ENCODE measurements at regions not wholly inside any gene's neighbourhood (a gene's known extent, or its start where the extent isn't known, plus 50 kb on each side); places are given as distances from the start of the nearest gene placed in this dataset.
A peak's percentile ranks its signal among the peaks of the same experiment; 100 is the strongest.
"Not testable (repeated sequence)": the region's sequence is repeated elsewhere in the genome, so short reads cannot be mapped to it uniquely, and the experiment has no call there.

GRCh38 chr4:111267786-111268185, 644.9 kb upstream of the PITX2 start:
- DNase-seq (ENCODE audit: low spot score): no peak

GRCh38 chr4:111268769-111269414, 646.0 kb upstream of the PITX2 start:
- DNase-seq (ENCODE audit: low spot score): no peak

DNA sequence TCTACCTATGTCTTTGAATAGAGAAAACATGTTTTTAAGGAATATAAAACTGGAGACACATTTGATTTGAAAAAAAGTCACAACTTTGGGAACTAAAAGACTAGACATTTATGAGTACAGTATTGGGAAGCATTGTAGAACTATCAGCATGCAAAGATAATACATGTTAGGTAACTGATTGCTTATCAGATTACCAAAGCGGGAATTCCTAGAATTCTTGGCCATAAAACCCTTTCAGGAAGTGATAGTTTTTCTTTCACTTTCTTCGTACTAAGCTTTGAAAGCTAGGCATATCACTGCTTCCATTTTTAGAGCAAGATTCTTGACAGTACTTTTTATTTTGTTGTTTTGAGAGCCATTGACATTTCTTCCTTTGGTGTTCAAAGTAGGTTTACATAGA, 646.6 kb upstream of the PITX2 start:
- DNase-seq (ENCODE audit: low spot score): no peak

GRCh38 chr4:111274060-111274459, 651.2 kb upstream of the PITX2 start:
- DNase-seq (ENCODE audit: low spot score): no peak

- no peak for DNase-seq (ENCODE audit: low spot score)
These were observed 651.6 kb upstream of the PITX2 start for GRCh38 chr4:111274486-111274885.

GRCh38 chr4:111281219-111281618, 658.3 kb upstream of the PITX2 start:
- no peak for DNase-seq (ENCODE audit: low spot score)

DNA sequence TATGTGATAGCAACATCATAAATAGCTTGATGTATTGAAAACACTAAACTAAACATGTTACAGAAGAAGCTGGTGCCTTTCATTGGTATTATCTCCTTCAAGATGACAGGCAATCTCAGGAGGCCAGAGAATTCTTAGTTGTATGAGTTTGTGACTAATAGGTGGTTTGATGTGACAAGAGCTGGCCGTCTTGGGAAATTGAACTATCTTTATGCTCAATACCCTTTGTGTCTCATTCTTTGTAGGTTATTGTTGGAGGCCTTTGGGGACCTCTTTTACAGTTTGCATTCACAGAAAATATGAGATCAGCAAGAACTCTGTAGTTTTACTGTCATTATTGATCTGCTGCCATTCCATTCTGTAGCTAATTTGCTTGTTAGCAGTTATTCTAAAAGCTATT, 659.2 kb upstream of the PITX2 start:
- DNase-seq (ENCODE audit: low spot score): no peak

DNA sequence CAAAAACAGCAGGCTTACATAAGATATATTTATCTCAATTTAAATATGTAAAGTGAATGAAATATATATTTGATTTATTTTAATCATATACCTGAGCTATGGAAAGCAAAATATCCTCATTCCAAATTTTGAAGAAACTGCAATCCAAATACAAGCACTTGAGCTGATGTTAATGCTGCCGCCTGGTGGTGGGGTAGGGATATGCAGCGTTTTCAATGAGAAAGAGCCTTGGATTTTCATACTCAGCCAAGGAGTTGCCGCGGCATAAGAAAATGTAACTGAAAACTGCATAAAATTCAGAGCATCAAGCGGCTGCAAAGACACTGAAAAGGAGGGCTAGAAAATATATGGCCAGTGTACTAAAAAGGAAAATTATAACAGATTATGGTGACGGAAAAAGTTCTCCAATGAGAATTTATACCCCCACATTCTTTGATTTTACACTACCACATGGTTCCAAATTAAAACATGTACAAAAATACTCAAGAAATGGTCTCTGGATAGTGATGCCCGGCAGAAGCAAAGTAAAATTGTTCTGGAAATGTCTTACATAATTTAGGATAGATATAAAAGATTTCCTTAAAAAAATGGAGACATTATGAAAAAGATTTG, 660.3 kb upstream of the PITX2 start:
- peak; percentile 77 for DNase-seq (ENCODE audit: low spot score)

DNA sequence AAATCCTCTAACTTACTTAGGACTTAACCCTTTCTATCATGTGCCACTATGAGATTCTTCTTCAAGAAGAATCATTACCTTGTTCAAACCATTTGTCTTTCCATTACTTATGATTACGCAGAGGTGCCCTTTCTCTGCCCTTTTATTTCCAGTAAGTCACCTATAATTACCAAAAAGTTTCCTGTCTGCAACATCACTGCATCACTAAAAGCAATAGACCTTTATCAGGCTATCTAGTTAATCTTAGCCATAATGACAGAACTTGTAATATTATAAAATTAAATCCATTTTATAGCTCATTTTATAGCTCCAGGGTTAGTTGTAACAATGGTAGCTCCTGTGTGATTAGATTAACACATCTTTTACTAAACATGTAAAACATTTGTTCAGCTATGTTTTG, 673.6 kb upstream of the PITX2 start:
- no peak for DNase-seq (ENCODE audit: low spot score)

GRCh38 chr4:111303806-111304205, 680.9 kb upstream of the PITX2 start:
- DNase-seq (ENCODE audit: low spot score): no peak

- no peak for DNase-seq (ENCODE audit: low spot score)
These were observed 700.6 kb upstream of the PITX2 start for GRCh38 chr4:111323496-111323895.

DNA sequence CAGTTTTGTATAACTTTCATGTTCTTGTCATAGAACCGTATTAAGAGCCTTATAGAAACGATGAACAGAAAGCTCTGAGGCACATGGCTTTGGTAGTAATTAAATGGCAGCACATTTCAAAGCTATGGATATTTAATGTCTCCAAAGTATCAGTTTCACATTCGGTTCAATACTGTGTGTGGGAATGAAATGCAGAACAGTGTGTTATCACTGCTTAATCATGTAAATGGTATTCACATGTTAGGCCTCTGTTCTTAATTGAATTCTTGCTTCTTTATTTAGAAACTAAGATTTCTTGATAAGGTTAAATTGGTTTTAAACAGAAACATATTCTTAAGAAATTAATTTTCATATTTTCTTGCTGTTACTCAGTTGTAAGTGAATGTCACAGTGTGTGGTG, 701.0 kb upstream of the PITX2 start:
- DNase-seq (ENCODE audit: low spot score): no peak

- DNase-seq (ENCODE audit: low spot score): no peak
These were observed 703.6 kb upstream of the PITX2 start for GRCh38 chr4:111326450-111326849.

DNA sequence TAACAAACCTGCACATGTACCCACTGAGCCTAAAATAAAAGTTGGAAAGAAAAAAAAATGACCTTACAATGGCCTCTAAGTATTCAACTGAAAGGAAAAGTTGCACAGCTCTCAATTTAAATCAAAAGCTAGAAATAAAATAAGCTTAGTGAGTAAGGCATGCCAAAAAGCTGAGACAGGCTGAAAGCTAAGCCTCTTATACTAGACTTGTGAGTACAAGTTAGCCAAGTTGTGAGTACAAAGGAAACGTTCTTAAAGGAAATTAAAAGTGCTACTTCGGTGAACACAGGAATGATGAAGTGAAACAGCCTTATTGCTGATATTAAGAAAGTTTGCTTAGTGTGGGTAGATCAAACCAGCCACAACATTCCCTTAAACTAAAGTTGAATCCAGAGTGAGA, 707.9 kb upstream of the PITX2 start:
- DNase-seq (ENCODE audit: low spot score): no peak

GRCh38 chr4:111334361-111334760, 711.5 kb upstream of the PITX2 start:
- no peak for DNase-seq (ENCODE audit: low spot score)

DNA sequence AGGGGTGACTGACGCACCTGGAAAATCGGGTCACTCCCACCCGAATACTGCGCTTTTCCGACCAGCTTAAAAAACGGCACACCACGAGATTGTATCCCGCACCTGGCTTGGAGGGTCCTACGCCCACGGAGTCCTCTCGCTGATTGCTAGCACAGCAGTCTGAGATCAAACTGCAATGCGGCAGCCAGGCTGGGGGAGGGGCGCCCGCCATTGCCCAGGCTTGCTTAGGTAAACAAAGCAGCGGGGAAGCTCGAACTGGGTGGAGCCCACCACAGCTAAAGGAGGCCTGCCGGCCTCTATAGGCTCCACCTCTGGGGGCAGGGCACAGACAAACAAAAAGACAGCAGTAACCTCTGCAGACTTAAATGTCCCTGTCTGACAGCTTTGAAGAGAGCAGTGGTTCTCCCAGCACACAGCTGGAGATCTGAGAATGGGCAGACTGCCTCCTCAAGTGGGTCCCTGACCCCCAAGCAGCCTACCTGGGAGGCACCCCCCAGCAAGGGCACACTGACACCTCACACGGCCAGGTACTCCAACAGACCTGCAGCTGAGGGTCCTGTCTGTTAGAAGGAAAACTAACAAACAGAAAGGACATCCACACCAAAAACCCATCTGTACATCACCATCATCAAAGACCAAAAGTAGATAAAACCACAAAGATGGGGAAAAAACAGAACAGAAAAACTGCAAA, 714.5 kb upstream of the PITX2 start:
- peak; percentile 16 for DNase-seq (ENCODE audit: low spot score)

GRCh38 chr4:111359602-111360001, 736.7 kb upstream of the PITX2 start:
- no peak for DNase-seq (ENCODE audit: low spot score)

DNA sequence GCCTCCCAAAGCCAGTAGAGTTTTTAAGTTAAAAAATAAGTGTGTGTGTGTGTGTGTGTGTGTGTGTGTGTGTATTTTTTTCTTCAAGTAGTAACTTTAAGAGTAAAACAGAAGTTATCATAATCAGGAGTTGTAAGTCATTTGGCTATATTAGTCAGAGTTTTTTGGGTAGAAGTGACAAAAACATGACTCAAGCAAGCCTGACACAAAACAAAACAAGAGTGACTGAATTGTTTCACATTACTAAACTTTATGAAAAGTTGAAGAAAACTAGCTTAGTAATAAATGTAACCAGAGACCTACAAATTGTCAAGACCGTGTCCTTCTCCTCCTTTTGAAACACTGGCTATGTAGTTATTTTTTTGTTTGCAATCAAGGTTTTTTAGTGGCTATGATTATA, 738.0 kb upstream of the PITX2 start:
- DNase-seq (ENCODE audit: low spot score): no peak

DNA sequence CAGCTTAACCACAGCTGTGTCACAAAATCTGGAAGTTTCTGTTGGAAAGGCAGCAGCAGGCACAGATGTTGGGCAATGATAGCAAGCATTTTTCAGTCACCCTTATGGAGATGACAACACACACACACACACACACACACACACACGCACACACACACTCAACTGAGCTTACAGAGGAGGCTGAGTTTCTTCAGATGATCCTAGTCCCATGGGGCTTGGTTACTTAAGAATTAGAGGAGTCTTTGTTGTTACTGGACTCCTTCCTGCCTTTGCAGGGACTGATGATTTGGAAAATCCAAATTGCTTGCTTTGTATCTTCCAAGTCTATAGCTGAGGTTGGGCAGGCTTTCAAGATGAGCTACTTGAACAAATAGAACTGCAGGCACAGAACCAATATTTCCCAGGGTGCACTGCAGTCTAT, 740.1 kb upstream of the PITX2 start:
- no peak for DNase-seq (ENCODE audit: low spot score)

DNA sequence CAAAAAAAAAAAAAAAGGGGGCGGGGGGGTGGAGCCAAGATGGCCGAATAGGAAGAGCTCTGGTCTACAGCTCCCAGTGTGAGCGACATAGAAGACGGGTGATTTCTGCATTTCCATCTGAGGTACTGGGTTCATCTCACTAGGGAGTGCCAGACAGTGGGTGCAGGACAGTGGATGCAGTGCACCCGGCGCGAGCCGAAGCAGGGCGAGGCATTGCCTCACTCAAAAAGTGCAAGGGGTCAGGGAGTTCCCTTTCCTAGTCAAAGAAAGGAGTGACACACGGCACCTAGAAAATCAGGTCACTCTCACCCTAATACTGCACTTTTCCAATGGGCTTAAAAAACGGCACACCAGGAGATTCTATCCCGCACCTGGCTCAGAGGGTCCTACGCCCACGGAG, 755.0 kb upstream of the PITX2 start:
- not testable (repeated sequence) for DNase-seq (ENCODE audit: low spot score)

- no peak for DNase-seq (ENCODE audit: low spot score)
These were observed 756.7 kb upstream of the FAM241A start for GRCh38 chr4:111388561-111388960.

GRCh38 chr4:111391829-111392228, 753.4 kb upstream of the FAM241A start:
- no peak for DNase-seq (ENCODE audit: low spot score)

GRCh38 chr4:111393781-111394180, 751.5 kb upstream of the FAM241A start:
- DNase-seq (ENCODE audit: low spot score): no peak
